B cell (primary cell): ENCODE measurements at regions not wholly inside any gene's neighbourhood (a gene's known extent, or its start where the extent isn't known, plus 50 kb on each side); places are given as distances from the start of the nearest gene placed in this dataset.

Experiments
- EZH2 ChIP-seq: IDR thresholded peaks from 2 replicates; pipeline ENCODE4 v1.6.1; 2012; ENCODE audit warnings: borderline replicate concordance, low read depth, mild to moderate bottlenecking, moderate library complexity, low read length; ENCODE audit not compliant: insufficient read depth, poor library complexity, severe bottlenecking
- TF ChIP-seq, protein P1 (sequence below): fragments of 200-600 bp; IDR thresholded peaks from one replicate; pipeline ENCODE4 v1.8.0; 2022; ENCODE audit warnings: antibody characterized with exemption, mild to moderate bottlenecking

DNA sequence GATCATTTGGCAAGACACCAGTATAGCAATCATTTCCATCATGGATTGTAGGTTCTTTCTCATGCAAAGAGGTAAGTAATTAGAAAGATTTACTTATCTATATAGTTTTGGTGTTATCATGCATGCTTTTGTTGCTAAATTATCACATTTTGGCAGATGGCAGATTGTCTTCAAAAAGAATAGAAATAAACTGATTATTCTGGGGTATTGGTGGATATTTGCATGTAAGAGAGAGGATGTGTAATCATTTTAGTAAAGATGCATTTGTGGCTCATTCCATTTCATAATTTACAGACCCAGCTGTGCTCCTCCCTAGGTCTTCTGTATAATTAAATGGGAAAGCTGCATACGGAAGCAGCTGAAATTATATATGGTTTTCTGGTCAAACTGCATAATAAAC is 875.7 kb upstream of the ANO3 start:
- no peak for TF ChIP-seq EZH2
- TF ChIP-seq, protein P1, sequence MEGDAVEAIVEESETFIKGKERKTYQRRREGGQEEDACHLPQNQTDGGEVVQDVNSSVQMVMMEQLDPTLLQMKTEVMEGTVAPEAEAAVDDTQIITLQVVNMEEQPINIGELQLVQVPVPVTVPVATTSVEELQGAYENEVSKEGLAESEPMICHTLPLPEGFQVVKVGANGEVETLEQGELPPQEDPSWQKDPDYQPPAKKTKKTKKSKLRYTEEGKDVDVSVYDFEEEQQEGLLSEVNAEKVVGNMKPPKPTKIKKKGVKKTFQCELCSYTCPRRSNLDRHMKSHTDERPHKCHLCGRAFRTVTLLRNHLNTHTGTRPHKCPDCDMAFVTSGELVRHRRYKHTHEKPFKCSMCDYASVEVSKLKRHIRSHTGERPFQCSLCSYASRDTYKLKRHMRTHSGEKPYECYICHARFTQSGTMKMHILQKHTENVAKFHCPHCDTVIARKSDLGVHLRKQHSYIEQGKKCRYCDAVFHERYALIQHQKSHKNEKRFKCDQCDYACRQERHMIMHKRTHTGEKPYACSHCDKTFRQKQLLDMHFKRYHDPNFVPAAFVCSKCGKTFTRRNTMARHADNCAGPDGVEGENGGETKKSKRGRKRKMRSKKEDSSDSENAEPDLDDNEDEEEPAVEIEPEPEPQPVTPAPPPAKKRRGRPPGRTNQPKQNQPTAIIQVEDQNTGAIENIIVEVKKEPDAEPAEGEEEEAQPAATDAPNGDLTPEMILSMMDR, result no peak
